ENCODE measurements at regions not wholly inside any gene's neighbourhood (a gene's known extent, or its start where the extent isn't known, plus 50 kb on each side); places are given as distances from the start of the nearest gene placed in this dataset.
"Not testable (repeated sequence)": the region's sequence is repeated elsewhere in the genome, so short reads cannot be mapped to it uniquely, and the experiment has no call there.

DNA sequence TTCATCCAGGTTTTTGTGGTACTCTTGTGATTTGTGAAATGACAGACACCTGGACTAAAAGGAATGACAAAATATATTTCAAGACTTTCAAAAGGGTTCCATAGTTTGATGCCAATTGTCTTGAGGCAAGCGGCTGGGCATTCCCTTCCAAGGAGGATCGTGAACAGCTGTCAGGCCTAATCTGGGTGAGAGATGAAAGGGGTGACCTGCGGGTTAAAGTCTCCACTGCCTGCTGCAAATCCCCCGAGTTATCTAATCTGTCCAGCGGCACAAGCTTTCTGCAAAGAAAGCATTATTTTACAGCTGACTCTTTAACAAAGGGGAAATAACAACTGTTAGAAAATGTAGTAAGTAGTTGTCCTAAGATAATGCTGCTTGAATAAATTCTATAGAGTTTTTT is 128.7 kb upstream of the MB21D2 start:
- no peak for DNase-seq (ENCODE audit: low read depth in 2 of 2)

DNA sequence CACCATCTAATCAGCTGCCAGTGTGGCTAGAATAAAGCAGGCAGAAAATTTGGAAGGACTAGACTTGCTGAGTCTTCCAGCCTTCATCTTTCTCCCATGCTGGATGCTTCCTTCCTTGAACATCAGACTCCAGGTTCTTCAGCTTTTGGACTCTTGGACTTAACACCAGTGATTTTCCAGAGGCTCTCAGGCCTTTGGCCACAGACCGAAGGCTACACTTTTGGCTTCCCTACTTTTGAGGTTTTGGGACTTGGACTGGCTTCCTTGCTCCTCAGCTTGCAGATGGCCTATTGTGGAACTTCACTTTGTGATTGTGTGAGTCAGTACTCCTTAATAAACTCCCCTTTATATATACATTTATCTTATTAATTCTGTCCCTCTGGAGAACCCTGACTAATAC is 129.8 kb upstream of the MB21D2 start:
- DNase-seq (ENCODE audit: low read depth in 2 of 2), result not testable (repeated sequence)

DNA sequence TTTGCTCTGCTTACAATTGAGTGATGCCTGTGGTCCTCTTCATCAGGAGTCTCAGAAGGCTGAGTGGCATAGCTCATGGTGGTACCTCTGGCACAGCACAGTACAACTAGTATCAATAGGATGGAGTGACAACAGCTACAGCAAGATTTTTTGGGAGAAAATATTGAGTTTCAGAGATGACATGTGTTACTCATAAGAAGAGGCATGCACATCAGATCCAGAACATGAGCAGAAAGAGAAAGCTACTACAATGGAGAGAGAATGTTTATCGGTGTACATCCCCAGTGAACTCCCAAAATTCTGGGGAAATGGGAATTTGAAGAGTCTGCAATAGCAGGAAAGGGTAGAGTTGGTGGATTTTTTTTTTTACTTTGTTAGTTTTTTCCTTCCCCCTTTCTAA is 130.5 kb upstream of the MB21D2 start:
- DNase-seq (ENCODE audit: low read depth in 2 of 2), result no peak

DNA sequence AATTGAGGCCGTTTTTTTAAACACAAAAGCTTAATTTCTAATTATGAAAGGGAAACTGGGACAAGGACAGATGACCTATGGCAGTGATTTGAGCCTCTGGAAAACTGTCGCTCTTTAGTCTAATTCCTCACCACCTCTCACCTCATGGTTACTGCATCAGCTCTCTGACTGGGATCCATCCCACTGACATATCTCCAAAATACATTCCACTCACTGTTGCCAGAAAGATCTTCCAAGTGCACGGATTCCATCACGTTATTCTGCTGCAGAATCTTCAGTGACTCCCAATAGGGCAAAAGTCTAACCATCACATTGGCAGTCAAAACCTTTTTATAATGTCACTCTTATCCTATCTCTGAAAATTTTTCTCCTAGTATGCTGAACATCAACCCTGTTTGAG is 132.3 kb upstream of the MB21D2 start:
- no peak for DNase-seq (ENCODE audit: low read depth in 2 of 2)

DNA sequence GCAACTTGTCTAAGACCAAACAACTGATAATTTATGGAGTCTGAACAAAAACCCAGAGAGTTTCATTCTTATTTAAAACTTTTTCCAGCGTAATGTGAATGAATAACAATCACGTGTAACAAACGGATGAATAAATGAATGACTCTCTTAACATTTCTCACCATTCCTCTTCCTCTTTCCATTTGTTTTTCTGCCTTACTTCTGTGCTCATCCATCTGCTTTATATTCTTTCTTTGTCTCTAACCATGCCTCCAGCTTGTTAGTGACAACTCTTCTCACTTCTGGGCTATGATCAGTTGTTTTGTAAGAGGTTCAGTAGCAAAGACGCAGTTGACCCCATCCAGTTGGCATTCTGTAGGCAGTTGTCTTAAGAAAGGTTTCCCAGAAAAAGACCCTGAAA is 133.7 kb upstream of the MB21D2 start:
- no peak for DNase-seq (ENCODE audit: low read depth in 2 of 2)

DNA sequence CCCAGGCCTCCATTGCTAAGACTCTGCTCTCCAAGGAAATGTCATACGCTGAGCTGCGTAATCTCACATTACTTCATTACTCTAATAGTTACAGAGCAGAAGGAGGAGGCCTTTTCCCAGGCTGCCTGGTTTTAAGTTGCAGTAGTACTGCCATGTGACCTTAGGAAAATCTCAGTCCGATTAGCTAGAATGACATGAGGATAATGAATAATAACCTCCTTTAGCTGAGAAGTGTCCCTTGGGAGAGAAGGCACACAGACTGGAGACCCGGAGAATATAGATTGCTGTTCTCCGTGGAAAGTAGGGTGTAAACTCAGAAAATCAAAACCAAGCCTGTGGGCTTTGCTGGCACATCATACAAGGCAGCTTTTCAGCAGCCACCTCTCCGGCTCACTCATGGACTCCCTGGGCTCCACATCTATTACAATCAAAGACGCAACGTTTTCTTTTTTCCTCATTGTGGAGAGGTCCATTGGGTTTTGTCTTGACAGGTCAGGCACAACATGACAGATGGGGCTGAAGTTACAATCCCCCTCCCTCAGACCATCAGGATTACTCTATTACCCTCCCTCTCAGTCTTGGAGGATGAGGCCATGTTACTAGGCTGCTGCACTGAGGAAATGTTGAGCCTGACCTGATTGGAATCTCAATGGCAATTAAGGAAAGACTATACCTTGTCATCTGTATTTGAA is 134.8 kb upstream of the MB21D2 start:
- no peak for DNase-seq (ENCODE audit: low read depth in 2 of 2)

DNA sequence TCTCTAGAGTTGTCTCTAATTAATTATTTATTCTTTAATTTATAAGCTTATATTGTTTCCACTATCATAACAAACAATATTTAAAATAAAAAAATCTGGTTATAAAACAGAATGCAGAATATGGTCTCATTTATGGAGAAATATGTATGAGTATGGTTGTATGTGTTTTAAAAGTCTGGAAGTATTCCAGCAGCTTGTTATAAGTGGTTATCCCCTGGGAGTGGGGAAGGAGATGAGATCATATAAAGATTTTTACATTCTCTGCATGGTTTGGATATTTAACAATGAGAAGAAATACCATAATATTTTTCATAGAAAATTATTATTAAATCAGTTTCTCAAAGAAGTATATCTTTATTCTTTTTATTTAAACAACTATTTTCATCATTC is 135.4 kb upstream of the MB21D2 start:
- no peak for DNase-seq (ENCODE audit: low read depth in 2 of 2)

DNA sequence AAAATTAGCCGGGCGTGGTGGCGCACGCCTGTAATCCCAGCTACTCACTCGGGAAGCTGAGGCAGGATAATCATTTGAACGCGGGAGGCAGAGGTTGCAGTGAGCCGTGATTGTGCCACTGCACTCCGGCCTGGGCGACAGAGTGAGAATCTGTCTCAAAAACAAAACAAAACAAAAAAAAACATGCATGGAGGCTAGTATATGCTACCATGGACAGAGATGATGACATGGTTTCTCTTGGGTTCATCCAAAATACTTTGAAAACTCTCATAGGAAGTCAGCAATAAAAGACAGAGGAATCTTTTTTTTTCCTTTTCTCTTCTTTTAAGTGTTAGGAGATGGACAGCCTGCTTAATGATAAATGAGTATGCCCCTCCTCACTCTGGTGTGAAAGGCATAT is 137.7 kb upstream of the MB21D2 start:
- DNase-seq (ENCODE audit: low read depth in 2 of 2), result no peak

DNA sequence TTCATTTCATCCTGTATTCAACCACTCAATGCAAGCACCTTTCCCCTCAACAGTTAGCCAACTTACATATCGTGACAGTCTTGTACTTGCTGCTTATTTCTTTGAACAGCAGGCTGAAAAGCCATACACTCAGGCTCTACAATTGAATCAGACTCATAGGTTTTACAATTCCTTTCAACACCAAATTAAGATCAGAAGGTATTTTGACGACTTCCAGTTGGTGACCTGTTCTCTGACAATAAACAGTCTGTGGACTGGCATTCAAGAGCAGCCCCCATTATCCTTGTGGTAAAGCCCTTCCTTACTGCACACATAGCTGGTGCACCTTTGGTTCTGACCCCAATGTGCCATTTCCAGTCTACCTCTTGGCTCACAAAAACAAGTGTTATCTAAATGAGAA is 140.0 kb upstream of the MB21D2 start:
- no peak for DNase-seq (ENCODE audit: low read depth in 2 of 2)

DNA sequence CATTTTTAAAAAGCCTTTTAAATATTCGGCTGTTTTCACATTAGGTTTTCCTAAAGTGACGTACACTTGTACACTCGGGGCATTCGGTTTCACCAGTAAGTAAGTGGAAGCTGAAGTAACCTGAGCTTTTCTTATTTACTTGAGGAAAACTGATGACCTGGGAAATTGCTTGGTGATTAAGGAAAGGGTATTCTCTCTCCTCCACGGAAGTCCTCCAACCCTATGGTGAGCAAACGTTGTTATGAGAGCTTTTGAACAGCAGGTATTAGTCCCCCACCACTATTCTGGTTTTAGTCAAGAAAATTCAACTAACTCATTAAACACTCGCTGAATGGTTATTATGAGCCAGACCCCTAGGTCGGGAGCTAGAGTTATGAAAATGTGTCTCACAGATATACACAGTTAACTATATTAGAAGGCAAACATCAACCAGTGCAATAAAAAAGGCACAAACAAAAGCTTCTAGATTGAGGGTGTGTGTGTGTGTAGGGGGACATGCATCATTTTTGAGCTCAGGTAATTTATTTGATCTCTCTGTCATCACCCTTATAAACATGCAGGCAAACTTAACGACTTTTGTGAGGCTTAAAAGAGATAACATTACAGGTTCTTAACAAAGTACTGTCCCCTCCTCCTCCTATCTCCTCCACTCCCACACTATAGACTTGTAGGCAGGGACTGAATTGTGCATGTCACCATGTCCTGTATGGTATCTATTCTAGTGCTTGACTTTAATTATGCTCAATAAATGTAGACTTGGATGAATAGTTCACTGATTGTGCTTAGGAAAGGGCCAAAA is 143.3 kb upstream of the MB21D2 start:
- no peak for DNase-seq (ENCODE audit: low read depth in 2 of 2)

DNA sequence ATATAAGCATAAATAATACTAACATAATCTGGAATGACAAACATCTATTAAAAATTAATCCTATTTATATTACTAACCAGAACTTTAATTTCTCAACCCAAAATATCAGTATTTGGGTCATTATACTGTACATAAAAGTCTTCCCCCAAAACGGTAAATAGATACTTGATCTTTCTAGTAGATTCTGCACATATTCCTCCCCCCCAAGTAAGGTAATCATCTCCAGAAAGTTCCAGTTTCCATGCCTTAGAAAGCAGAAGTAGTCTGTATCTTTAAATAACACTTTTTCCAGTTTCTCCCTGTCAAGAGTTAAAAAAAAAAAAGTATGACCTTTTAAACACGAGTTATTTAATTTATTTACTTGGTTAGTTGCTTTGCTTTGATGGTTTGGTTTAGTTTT is 150.7 kb upstream of the MB21D2 start:
- DNase-seq (ENCODE audit: low read depth in 2 of 2), result no peak

DNA sequence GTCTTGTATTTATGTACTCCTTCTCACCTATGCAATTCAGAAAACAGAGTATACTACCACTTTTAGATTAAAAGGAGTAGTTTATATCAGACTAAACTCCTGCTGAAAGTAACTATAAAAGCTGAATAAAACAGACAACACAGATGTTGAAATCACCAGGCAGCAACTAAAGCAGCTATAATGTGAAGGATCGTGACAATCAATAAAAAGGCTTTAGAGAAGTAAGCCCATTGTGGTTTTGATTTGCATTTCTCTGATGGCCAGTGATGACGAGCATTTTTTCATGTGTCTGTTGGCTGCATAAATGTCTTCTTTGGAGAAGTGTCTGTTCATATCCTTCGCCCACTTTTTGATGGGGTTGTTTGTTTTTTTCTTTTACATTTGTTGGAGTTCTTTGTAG is 152.1 kb upstream of the MB21D2 start:
- not testable (repeated sequence) for DNase-seq (ENCODE audit: low read depth in 2 of 2)

DNA sequence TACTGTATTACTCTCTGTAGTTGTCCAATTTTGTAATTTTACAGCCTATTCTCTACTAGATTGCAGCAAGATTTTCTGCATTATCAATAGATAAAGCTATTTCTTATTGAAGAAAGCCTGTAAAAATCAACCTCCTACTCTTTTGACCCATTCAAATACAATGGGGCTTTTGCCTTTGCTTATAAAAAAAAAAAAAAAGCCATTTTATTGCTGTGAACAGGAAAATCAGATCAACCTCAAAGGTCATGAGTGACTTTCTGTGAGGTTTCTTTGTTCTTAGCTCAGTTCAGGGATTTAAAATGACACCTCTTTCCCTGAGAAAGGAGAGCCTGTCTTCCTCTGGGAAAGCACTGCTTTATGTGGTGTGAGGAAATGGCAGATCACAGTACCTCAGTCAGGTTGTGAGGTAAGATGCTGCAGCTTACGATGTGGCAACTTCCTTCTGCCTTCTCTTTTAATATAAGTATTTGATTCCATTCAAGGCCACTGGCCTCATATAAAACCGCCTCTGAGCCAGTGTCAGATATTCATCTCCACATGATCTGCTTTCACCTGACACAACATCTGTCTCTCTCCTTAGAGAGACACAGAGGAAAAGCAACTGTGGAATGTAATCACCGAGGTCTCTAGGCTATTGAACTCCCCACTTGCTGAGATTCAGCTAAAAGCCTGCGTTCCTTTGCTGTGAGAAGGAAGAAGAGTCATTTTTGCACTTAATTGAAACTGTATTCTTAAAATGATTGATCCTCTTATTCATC is 161.5 kb upstream of the MB21D2 start:
- no peak for DNase-seq (ENCODE audit: low read depth in 2 of 2)

DNA sequence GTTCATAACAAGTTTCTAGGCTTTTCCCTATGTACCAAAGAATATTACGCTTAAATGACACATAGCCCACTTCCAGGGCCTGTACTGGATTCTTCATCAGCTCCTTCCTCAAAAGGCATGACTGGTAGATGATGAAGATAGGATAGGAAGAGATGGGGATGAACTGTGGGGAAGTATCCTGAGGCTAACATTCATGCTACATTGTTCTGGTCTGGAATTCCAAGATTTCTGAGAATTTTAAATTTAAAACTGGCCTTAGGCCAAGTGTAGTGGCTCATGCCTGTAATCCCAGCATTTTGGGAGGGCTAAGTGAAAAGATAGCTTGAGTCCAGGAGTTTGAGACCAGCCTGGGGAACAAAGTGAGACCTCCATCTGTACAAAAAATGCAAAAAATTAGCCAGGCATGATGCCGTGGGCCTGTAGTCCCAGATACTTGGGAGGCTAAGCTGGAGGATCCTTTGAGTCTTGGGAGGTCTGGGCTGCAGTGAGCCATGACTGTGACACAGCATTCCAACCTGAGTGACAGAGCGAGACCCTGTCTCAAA is 160.1 kb upstream of the PLAAT1 start:
- DNase-seq (ENCODE audit: low read depth in 2 of 2), result no peak

DNA sequence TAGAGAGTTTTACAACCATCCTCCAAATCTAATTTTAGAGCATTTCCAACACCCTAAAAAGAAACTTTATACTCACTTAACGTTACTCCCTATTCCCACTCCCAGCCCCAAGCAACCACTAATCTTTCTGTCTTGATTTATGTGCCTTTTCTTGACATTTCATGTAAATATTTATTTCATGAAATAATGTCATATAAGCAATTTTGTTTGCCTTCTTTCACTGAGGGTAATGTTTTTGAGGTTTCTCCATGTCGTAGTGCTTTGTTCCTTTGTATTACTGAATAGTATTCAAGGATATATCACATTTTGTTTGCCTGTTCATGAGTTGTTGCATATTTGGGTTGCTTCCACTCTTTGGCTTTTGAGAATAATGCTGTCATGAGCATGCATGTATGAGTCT is 155.4 kb upstream of the PLAAT1 start:
- no peak for DNase-seq (ENCODE audit: low read depth in 2 of 2)

DNA sequence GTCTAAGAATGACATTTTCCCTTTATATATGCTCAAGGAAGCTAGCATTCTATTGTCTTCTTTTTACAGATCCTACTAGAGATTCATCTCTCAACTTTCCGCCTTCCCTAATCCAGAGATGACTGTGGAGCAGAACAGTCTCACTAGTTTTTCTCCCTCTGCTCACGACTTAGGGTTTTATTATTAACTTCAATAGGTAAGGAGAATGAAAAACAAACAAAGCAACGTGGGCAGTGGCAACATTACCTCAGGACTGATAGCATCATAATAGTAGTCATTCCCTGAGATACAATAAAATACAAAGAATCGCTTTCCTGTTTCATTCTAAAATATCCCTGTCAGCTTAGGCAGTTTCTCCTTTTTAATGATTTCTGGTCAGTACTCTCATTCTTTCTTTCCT is 154.3 kb upstream of the PLAAT1 start:
- no peak for DNase-seq (ENCODE audit: low read depth in 2 of 2)

DNA sequence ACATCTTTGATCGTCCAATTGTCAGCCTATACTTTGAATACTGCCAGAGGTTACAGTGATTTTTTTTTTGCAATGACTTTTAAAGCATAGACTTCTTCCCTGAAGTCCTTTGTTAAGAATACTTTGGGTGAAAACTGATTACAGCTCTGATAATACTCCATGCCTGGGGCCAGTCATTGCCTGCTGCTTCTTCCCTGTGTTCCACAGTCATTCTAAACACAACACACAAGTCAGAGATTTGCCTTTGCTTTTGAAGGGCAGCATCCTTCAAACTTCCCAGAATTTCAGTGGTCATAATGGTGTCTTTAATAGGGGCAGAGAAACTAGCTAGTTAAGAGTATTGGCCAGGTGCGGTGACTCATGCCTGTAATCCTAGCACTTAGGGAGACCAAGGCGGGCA is 153.7 kb upstream of the PLAAT1 start:
- no peak for DNase-seq (ENCODE audit: low read depth in 2 of 2)

DNA sequence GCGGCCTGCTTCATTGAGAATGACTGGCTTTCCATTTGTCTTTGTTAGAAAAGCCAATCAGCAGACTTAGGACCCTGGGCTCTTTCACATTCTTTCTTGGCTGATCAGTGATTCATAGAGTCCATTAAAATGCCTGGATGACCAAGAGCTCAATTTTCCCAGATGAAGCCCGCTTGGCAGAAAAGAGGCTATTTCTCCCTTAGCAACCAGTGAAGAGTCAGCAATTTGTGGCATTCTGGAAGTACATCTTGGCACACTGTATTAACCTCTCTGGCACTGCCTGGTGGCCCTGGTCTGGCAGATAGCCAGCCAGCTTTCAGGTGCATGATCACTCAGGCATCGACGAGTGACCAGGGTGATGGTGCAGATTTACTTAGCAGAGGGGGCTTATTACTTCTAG is 145.7 kb upstream of the PLAAT1 start:
- DNase-seq (ENCODE audit: low read depth in 2 of 2), result no peak

DNA sequence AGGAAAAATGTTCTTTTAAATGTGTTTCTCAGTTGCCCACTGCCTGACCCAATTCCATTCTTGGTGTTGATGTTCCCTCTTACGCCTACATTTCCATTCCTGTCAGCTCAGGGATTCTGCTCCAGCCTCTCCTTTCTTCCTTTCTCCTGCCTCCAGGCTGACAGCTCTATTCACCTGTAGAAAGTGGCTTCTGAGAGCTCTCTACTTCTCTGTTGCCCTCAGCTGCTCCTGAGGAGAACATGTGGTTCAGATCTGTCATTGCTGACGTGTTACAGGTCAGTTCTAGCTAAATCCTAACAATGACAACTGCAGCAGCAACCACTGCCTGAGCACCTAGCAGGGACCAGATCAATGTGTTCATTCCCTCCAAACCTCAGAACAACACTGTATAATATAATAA is 144.9 kb upstream of the PLAAT1 start:
- no peak for DNase-seq (ENCODE audit: low read depth in 2 of 2)

DNA sequence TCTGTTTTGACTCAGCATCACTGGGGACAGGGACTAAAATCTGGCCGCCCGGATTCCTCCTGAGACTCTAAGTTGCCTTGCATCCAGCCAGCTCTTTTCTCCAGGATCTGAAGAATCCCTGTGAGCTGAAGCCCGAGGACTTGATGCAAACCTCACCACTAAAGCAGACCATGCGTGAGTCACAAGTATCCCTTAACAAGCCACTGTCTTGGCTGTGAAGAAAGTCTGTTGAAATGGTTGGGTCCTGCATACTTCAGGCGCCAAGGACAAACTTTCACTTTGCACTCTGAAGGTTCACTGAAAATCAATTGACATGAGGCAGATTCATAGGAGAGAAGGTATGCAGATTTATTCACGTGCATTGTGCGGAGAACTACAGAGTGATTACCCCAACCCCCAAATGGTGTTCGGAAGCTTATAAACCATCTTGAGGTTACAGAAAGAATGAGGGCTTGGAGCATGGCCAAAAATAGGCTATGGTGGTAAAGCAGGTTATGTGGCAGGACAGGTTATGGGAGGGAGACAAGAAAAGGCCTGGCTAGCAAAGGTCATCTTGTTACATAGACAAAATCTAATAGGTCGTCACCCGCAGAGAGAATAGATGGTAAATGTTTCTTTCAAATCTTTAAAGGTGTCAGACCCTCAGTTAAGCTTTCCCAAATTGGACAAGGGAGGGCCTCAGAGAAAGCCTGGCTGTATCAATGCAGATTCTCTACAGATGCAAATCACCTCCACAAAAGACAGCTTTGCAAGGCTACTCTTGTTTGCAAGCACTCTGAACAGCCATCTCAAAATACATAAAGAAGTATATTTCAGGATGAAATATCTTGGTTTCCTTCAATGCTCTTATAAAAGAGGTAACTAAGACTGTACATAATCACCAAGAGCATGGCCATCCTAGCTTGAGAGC is 126.3 kb upstream of the PLAAT1 start:
- DNase-seq (ENCODE audit: low read depth in 2 of 2), result no peak

DNA sequence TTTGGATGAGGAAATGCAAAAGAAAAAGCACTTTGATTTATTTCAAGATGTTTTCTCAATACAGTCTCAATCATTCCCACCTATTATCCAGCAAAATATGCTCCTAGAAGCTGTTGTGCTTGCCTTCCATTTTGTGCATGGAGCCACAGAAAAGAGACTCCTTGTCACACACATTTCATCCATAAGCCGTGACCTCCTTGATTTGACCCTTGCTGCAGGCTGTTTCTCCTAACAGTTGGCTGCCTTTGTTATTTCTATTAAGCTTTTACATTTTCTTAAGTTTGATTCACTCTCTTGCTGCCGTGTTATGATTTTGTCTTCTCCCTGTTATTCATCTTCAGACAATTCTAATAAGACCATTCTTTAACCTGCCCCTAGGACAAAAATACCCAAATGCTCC is 124.2 kb upstream of the PLAAT1 start:
- no peak for DNase-seq (ENCODE audit: low read depth in 2 of 2)
